ENCODE measurements at regions not wholly inside any gene's neighbourhood (a gene's known extent, or its start where the extent isn't known, plus 50 kb on each side); places are given as distances from the start of the nearest gene placed in this dataset.

DNA sequence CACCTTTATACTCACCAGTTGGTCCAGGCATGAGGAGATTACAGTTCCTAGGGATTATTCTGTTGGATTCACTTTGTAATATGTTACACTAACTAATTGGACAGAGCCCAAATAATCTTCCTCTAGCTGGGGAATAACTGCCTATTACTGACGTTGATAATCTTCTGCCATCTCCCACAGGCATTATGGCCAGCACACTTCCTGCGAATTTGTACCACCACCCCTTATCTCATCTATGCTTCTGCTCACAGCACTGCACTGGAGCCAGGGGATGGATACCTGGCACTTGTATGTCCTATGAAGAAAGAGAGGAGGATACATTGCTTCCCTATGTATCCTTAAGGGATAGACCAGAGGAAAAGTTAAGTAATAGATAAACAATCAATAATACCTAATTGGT is 494.8 kb upstream of the MAN1A1 start:
- Histone ChIP-seq H3K9me3 (ENCODE audit: control insufficient read depth, insufficient read depth, low read length) (no peaks in the 10 kb centered on the region; the same call in 1 of the 2 replicates), H3K27ac (ENCODE audit: low read depth, low read length) (no peak overlapping the region), H3K27me3 (ENCODE audit: control insufficient read depth, insufficient read depth, low read length) (no peaks in the 10 kb centered on the region), H3K4me3 (ENCODE audit: low read depth, low read length) (no peak overlapping the region)
- TF ChIP-seq, protein P1, sequence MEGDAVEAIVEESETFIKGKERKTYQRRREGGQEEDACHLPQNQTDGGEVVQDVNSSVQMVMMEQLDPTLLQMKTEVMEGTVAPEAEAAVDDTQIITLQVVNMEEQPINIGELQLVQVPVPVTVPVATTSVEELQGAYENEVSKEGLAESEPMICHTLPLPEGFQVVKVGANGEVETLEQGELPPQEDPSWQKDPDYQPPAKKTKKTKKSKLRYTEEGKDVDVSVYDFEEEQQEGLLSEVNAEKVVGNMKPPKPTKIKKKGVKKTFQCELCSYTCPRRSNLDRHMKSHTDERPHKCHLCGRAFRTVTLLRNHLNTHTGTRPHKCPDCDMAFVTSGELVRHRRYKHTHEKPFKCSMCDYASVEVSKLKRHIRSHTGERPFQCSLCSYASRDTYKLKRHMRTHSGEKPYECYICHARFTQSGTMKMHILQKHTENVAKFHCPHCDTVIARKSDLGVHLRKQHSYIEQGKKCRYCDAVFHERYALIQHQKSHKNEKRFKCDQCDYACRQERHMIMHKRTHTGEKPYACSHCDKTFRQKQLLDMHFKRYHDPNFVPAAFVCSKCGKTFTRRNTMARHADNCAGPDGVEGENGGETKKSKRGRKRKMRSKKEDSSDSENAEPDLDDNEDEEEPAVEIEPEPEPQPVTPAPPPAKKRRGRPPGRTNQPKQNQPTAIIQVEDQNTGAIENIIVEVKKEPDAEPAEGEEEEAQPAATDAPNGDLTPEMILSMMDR (IDR thresholded peaks at IDR 0.05; ENCODE audit: low read depth, low read length), result no peak
- ChIA-PET POLR2A (no interaction called here), CTCF (no interaction called here)
- no peak for DNase-seq (ENCODE audit: low read depth, low spot score)

DNA sequence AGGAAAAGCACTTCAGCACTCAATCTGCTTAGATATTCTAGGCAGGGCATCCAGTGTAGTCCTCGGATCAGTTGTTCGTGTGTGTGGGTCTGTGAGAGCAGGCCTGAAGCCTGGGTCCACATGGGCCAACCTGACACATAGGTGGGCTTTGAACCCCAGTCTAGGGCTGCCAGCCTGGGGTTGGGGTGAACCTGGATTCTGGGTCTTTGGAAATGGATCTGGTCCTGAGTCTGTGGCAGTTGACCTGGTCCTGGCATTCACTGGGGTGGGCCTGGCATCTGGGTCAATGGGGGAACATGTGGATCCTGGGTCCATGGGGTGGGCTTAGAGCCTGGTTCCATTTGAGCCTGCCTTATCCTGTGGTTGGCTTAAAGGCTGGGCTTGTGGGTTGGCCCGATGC is 492.6 kb upstream of the MAN1A1 start:
- ChIA-PET CTCF (no interaction called here), POLR2A (no interaction called here)

DNA sequence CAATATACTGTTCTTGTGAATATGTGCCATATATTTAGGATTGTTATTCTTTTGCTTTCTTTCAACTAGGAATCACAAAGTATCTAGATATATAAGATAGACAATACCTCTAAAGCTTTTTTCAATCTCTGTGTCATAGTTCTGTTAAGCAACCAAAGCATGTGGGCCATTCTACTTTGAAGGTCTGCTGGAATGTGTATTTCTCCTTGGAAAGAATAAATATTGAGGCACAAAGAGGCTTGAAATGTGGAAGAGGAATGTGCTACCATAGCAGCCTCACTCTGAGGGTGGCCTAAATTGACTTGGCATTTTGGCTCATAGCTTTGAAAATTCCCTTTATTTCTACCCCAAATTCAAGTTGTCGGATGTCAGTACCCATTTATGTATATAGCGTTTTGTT is 488.5 kb upstream of the MAN1A1 start:
- Histone ChIP-seq H3K27me3 (ENCODE audit: control insufficient read depth, insufficient read depth, low read length) (no peaks in the 10 kb centered on the region), H3K4me3 (ENCODE audit: low read depth, low read length) (no peak overlapping the region), H3K27ac (ENCODE audit: low read depth, low read length) (no peak overlapping the region), H3K9me3 (ENCODE audit: control insufficient read depth, insufficient read depth, low read length) (no peaks in the 10 kb centered on the region; the same call in 1 of the 2 replicates)
- no peak for DNase-seq (ENCODE audit: low read depth, low spot score)
- CTCF ChIA-PET, result no interaction called here
- TF ChIP-seq, protein P1 (IDR thresholded peaks at IDR 0.05; ENCODE audit: low read depth, low read length), result no peak
- POLR2A ChIA-PET, result no interaction called here

More for the DNA sequence above, 492.6 kb upstream of the MAN1A1 start:
- H3K27ac ChIP-seq (ENCODE audit: low read depth, low read length), result no peak overlapping the region
- no peak for DNase-seq (ENCODE audit: low read depth, low spot score)
- H3K9me3 ChIP-seq (ENCODE audit: control insufficient read depth, insufficient read depth, low read length), result no peaks in the 10 kb centered on the region; the same call in 1 of the 2 replicates
- H3K4me3 ChIP-seq (ENCODE audit: low read depth, low read length), result no peak overlapping the region
- H3K27me3 ChIP-seq (ENCODE audit: control insufficient read depth, insufficient read depth, low read length), result no peaks in the 10 kb centered on the region
- TF ChIP-seq, protein P1 (IDR thresholded peaks at IDR 0.05; ENCODE audit: low read depth, low read length), result no peak

DNA sequence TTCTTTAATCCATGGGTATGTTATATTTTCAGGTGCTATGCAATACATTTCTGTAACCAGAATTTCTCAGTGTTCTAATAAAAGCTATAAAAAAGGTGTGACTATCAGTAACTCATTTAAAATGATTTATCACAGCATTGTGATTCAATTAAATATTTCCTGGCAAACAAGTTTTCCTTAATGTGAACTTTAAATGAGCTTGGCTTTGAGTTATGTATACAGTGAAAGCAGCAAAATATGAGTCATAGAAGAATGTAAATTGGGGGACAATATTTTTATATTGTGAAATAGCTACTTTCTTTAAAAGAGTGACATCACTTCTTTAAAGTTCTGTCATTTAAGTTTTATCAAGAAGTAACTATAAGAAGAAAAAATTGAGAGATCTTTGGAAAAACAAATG is 484.9 kb upstream of the MAN1A1 start:
- no peak for DNase-seq (ENCODE audit: low read depth, low spot score)
- Histone ChIP-seq H3K27ac (ENCODE audit: low read depth, low read length) (no peak overlapping the region), H3K4me3 (ENCODE audit: low read depth, low read length) (no peak overlapping the region), H3K9me3 (ENCODE audit: control insufficient read depth, insufficient read depth, low read length) (no peaks in the 10 kb centered on the region), H3K27me3 (ENCODE audit: control insufficient read depth, insufficient read depth, low read length) (no peaks in the 10 kb centered on the region)
- ChIA-PET POLR2A (no interaction called here), CTCF (no interaction called here)
- TF ChIP-seq, protein P1 (IDR thresholded peaks at IDR 0.05; ENCODE audit: low read depth, low read length), result no peak

DNA sequence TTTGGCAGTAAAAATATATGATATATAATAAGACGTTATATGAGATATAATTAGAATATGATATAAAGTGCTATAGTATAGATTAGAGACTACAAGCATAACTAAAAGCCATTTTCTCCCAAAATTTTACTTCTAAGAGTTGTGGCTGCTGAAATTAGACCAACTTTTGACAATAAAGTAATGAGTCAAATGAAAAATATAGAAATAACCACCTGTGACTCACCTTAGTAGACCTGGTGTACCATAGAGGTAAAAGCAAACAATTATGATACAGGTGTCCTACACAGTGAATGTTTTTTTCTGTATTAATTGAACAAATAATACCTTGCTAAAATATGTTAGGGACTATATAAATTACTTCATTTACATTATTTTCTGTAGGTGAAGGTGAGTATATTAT is 482.9 kb upstream of the MAN1A1 start:
- no peak for DNase-seq (ENCODE audit: low read depth, low spot score)
- ChIA-PET POLR2A (no interaction called here), CTCF (no interaction called here)
- TF ChIP-seq, protein P1 (IDR thresholded peaks at IDR 0.05; ENCODE audit: low read depth, low read length), result no peak
- no peaks in the 10 kb centered on the region for H3K9me3 ChIP-seq (ENCODE audit: control insufficient read depth, insufficient read depth, low read length)
- no peak overlapping the region for H3K27ac ChIP-seq (ENCODE audit: low read depth, low read length)
- no peak overlapping the region for H3K4me3 ChIP-seq (ENCODE audit: low read depth, low read length)
- no peaks in the 10 kb centered on the region for H3K27me3 ChIP-seq (ENCODE audit: control insufficient read depth, insufficient read depth, low read length)

Data from AG04450 (cell line).